GM12865 (cell line): ENCODE measurements at regions not wholly inside any gene's neighbourhood (a gene's known extent, or its start where the extent isn't known, plus 50 kb on each side); places are given as distances from the start of the nearest gene placed in this dataset.

ENCODE experiments used
- DNase-seq: peaks from one replicate; pipeline ENCODE4 v3.0.0; 2010; ENCODE audit warnings: low read depth
- H3K4me3 ChIP-seq: 2 replicates; pipeline ENCODE4 v1.5.1; 2011; ENCODE audit warnings: mild to moderate bottlenecking, low read depth, low read length, control low read depth
- CTCF ChIP-seq: IDR thresholded peaks from 2 replicates; pipeline ENCODE4 v1.5.1; 2011; ENCODE audit warnings: low read length, control low read depth, low read depth, inconsistent platforms; ENCODE audit not compliant: insufficient read depth; ENCODE audit errors: missing control alignments

- no peak for DNase-seq
- TF ChIP-seq CTCF, result no peak
- H3K4me3 ChIP-seq, result no peak overlapping the region
These were observed 127.6 kb upstream of the HS6ST1 start for GRCh38 chr2:128446049-128446873.

GRCh38 chr2:128446874-128447537 is 128.3 kb upstream of the HS6ST1 start:
- no peak for DNase-seq
- H3K4me3 ChIP-seq, result no peak overlapping the region
- TF ChIP-seq CTCF, result no peak

GRCh38 chr2:128447538-128447995 is 128.9 kb upstream of the HS6ST1 start:
- no peak for TF ChIP-seq CTCF
- no peak overlapping the region for H3K4me3 ChIP-seq

GRCh38 chr2:128448331-128449225 is 129.9 kb upstream of the HS6ST1 start:
- DNase-seq, result no peak
- H3K4me3 ChIP-seq, result no peak overlapping the region
- TF ChIP-seq CTCF, result no peak

More at GRCh38 chr2:128447538-128447995, 128.9 kb upstream of the HS6ST1 start:
- DNase-seq, result no peak

GRCh38 chr2:128449226-128450061 is 130.8 kb upstream of the HS6ST1 start:
- TF ChIP-seq CTCF, result no peak
- no peak for DNase-seq
- no peak overlapping the region for H3K4me3 ChIP-seq
